Panc1 (cell line): ENCODE measurements at regions not wholly inside any gene's neighbourhood (a gene's known extent, or its start where the extent isn't known, plus 50 kb on each side); places are given as distances from the start of the nearest gene placed in this dataset.
"Not testable (repeated sequence)": the region's sequence is repeated elsewhere in the genome, so short reads cannot be mapped to it uniquely, and the experiment has no call there.

ENCODE experiments used
- CTCF ChIP-seq: fragments of 450-650 bp; IDR thresholded peaks from 2 replicates; pipeline ENCODE4 v1.5.1; 2017; ENCODE audit warnings: mild to moderate bottlenecking
- POLR2AphosphoS5 ChIP-seq: IDR thresholded peaks from 2 replicates; pipeline ENCODE4 v1.6.1; 2012; ENCODE audit warnings: mild to moderate bottlenecking, low read depth, low read length, moderate library complexity

- not testable (repeated sequence) for TF ChIP-seq POLR2AphosphoS5, CTCF
These were observed 112.7 kb downstream of the TENT5C start for GRCh38 chr1:117718596-117718995.
